BE2C (cell line): ENCODE measurements at regions not wholly inside any gene's neighbourhood (a gene's known extent, or its start where the extent isn't known, plus 50 kb on each side); places are given as distances from the start of the nearest gene placed in this dataset.

ENCODE experiments used
- DNase-seq: peaks from one replicate; pipeline ENCODE4 v3.0.0-alpha.2; 2020
- H3K27me3 ChIP-seq: fragments of 250-450 bp; sonication (Bioruptor Pico); 2 replicates; pipeline ENCODE4 v1.5.1; 2020; ENCODE audit warnings: mild to moderate bottlenecking
- H3K36me3 ChIP-seq: fragments of 250-450 bp; sonication (Bioruptor Pico); 2 replicates; pipeline ENCODE4 v1.5.1; 2020; ENCODE audit warnings: mild to moderate bottlenecking
- H3K4me1 ChIP-seq: fragments of 250-450 bp; sonication (Bioruptor Pico); 2 replicates; pipeline ENCODE4 v1.5.1; 2020
- H3K4me3 ChIP-seq: 2 replicates; pipeline ENCODE4 v1.5.1; 2011; ENCODE audit warnings: low read depth, low read length
- H3K9me3 ChIP-seq: fragments of 250-450 bp; sonication (Bioruptor Pico); 2 replicates; pipeline ENCODE4 v1.5.1; 2020
- CTCF ChIP-seq: IDR thresholded peaks from 2 replicates; pipeline ENCODE4 v1.5.1; 2012; ENCODE audit warnings: mild to moderate bottlenecking, low read depth, low read length

- Histone ChIP-seq H3K36me3 (no peaks in the 10 kb centered on the region), H3K9me3 (no peaks in the 10 kb centered on the region), H3K27me3 (no peaks in the 10 kb centered on the region), H3K4me3 (no peak overlapping the region), H3K4me1 (no peaks in the 10 kb centered on the region)
- TF ChIP-seq CTCF: no peak
- no peak for DNase-seq
Measured at GRCh38 chr9:96174371-96174770, 127.6 kb downstream of the HSD17B3 start.

- no peak for DNase-seq
- no peaks in the 10 kb centered on the region for H3K4me1 ChIP-seq
- no peaks in the 10 kb centered on the region for H3K36me3 ChIP-seq
- TF ChIP-seq CTCF: no peak
- no peak overlapping the region for H3K4me3 ChIP-seq
- no peaks in the 10 kb centered on the region for H3K27me3 ChIP-seq
- no peaks in the 10 kb centered on the region for H3K9me3 ChIP-seq
Measured at GRCh38 chr9:96173640-96174039, 128.3 kb downstream of the HSD17B3 start.

- Histone ChIP-seq H3K36me3 (no peaks in the 10 kb centered on the region), H3K4me3 (no peak overlapping the region), H3K27me3 (no peaks in the 10 kb centered on the region), H3K4me1 (no peaks in the 10 kb centered on the region), H3K9me3 (no peaks in the 10 kb centered on the region)
- TF ChIP-seq CTCF: no peak
- no peak for DNase-seq
Measured at GRCh38 chr9:96172797-96173196, 129.2 kb downstream of the HSD17B3 start.

GRCh38 chr9:96171728-96172127 lies 130.2 kb downstream of the HSD17B3 start:
- no peaks in the 10 kb centered on the region for H3K36me3 ChIP-seq

GRCh38 chr9:96169901-96170300 lies 132.1 kb downstream of the HSD17B3 start:
- Histone ChIP-seq H3K4me1 (no peaks in the 10 kb centered on the region), H3K27me3 (no peaks in the 10 kb centered on the region), H3K4me3 (no peak overlapping the region), H3K9me3 (no peaks in the 10 kb centered on the region), H3K36me3 (no peaks in the 10 kb centered on the region)
- no peak for TF ChIP-seq CTCF
- no peak for DNase-seq

More at GRCh38 chr9:96171728-96172127, 130.2 kb downstream of the HSD17B3 start:
- no peak for DNase-seq
- Histone ChIP-seq H3K4me3 (no peak overlapping the region), H3K27me3 (no peaks in the 10 kb centered on the region), H3K4me1 (no peaks in the 10 kb centered on the region), H3K9me3 (no peaks in the 10 kb centered on the region)
- TF ChIP-seq CTCF: no peak

- H3K4me1 ChIP-seq: no peaks in the 10 kb centered on the region
- no peak overlapping the region for H3K4me3 ChIP-seq
- no peak for TF ChIP-seq CTCF
- no peaks in the 10 kb centered on the region for H3K9me3 ChIP-seq
- no peaks in the 10 kb centered on the region for H3K36me3 ChIP-seq
- DNase-seq: no peak
- no peaks in the 10 kb centered on the region for H3K27me3 ChIP-seq
Measured at GRCh38 chr9:96169484-96169883, 132.5 kb downstream of the HSD17B3 start.
